ENCODE measurements at regions not wholly inside any gene's neighbourhood (a gene's known extent, or its start where the extent isn't known, plus 50 kb on each side); places are given as distances from the start of the nearest gene placed in this dataset.

DNA sequence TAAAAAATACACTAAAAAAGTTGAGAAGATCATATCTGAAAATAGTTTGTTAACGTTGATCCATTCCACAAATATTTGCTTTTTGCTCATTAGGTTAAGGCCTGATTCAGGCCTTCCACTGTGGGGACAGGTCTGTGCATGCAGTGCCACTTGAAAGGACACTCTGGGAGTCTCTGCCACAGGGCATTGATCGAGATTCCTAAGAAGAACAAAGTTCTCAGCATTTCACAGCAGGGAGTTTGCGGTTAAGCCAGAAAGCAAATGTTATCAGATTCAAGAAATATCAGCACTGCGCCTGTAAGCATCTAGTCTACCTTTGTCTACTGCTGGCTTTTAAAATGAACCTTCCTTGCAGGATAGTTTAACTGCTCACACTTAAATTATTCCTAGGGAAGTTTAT, 62.2 kb upstream of the TNIP3 start (continued):
- TF ChIP-seq, protein P1, sequence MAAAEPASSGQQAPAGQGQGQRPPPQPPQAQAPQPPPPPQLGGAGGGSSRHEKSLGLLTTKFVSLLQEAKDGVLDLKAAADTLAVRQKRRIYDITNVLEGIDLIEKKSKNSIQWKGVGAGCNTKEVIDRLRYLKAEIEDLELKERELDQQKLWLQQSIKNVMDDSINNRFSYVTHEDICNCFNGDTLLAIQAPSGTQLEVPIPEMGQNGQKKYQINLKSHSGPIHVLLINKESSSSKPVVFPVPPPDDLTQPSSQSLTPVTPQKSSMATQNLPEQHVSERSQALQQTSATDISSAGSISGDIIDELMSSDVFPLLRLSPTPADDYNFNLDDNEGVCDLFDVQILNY (CRISPR knock-in tag; conservative IDR thresholded peaks at IDR 0.05), result no peak
- no peak for TF ChIP-seq JARID2 (CRISPR knock-in tag; IDR thresholded peaks at IDR 0.05; ENCODE audit: insufficient replicate concordance)
- no peak for TF ChIP-seq ZKSCAN1 (IDR thresholded peaks at IDR 0.05; ENCODE audit: low read length)
- TF ChIP-seq, protein P2, sequence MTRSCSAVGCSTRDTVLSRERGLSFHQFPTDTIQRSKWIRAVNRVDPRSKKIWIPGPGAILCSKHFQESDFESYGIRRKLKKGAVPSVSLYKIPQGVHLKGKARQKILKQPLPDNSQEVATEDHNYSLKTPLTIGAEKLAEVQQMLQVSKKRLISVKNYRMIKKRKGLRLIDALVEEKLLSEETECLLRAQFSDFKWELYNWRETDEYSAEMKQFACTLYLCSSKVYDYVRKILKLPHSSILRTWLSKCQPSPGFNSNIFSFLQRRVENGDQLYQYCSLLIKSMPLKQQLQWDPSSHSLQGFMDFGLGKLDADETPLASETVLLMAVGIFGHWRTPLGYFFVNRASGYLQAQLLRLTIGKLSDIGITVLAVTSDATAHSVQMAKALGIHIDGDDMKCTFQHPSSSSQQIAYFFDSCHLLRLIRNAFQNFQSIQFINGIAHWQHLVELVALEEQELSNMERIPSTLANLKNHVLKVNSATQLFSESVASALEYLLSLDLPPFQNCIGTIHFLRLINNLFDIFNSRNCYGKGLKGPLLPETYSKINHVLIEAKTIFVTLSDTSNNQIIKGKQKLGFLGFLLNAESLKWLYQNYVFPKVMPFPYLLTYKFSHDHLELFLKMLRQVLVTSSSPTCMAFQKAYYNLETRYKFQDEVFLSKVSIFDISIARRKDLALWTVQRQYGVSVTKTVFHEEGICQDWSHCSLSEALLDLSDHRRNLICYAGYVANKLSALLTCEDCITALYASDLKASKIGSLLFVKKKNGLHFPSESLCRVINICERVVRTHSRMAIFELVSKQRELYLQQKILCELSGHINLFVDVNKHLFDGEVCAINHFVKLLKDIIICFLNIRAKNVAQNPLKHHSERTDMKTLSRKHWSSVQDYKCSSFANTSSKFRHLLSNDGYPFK (CRISPR knock-in tag; IDR thresholded peaks at IDR 0.05; ENCODE audit: borderline replicate concordance), result no peak
- TF ChIP-seq NFKBIZ (CRISPR knock-in tag; IDR thresholded peaks at IDR 0.05), result no peak
- TF ChIP-seq NKX3-1 (CRISPR knock-in tag; IDR thresholded peaks at IDR 0.05), result no peak
- TF ChIP-seq SPEN (CRISPR knock-in tag; IDR thresholded peaks at IDR 0.05; ENCODE audit: low read depth), result no peak

DNA sequence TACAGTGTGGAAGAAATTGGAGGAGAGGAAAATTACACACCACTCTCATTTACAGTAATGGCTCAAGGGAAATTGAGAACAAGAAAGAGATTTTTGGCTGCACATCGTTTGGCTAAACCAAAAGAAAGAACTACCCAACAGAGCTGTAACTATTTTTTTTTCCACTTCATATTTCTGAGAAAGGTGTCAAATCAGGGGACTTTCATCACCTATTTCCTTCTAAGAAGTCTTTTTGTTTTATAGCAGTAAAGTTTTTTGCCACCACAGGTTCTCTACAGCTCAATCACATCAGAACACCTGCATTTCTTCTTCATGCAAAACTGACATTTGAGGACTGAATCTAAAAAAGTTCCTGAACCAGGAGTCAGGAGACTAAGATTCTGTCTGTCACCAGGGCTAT, 57.5 kb upstream of the TNIP3 start:
- Histone ChIP-seq H3K4me3 (replicated peaks in 1 of 3; ENCODE audit: insufficient read depth in 1 of 3, low read depth in 2 of 3, low read length in 3 of 3) (no peak overlapping the region), H3K27me3 (ENCODE audit: control insufficient read depth in 1 of 2, insufficient read depth in 2 of 2, low read length in 2 of 2) (no peaks in the 10 kb centered on the region; a peak in 3 of 5 replicates), H3K4me1 (ENCODE audit: insufficient read depth, low read length) (no peaks in the 10 kb centered on the region), H3K79me2 (ENCODE audit: insufficient read depth, low read length) (no peaks in the 10 kb centered on the region), H3K9me3 (ENCODE audit: low read length) (no peaks in the 10 kb centered on the region), H3K36me3 (replicated peaks in 1 of 2; ENCODE audit: control insufficient read depth in 1 of 2, insufficient read depth in 2 of 2, low read length in 2 of 2) (no peaks in the 10 kb centered on the region), H3K27ac (ENCODE audit: extremely low read length, insufficient read depth, low read length) (no peak overlapping the region), H2AFZ (ENCODE audit: low read length) (no peak overlapping the region), H4K20me1 (ENCODE audit: insufficient read depth, low read length) (no peaks in the 10 kb centered on the region), H3K4me2 (ENCODE audit: low read depth, low read length) (no peak overlapping the region), H3K9ac (ENCODE audit: insufficient read depth, low read depth, low read length) (no peak overlapping the region)
- in situ Hi-C loops (cut with HindIII; ENCODE audit: extremely low pct_ligation_motif_present, low pct_unique_long_range_greater_than_20kb), result no loop called here
- no TSS peak for BruUV-seq (replicated peaks)
- DNase-seq (ENCODE audit: low spot score) (no peak), FAIRE-seq (no peak), ATAC-seq (no peak)
- ChIA-PET CTCF (ENCODE audit: low intra/inter-chr PET ratio, low total read pairs) (no interaction called here), POLR2A (no interaction called here)
- intact Hi-C loops (cut with micrococcal nuclease; ENCODE audit: unreplicated experiment), result no loop called here
- WGBS (ENCODE audit: low lambda C conversion rate), result 0% methylated on average over 1 of the region's 1 CpG
- TF ChIP-seq ZEB1 (IDR thresholded peaks at IDR 0.05; ENCODE audit: insufficient replicate concordance, low read depth), result no peak
- no peak for TF ChIP-seq ZNF101 (CRISPR knock-in tag; IDR thresholded peaks at IDR 0.05; ENCODE audit: borderline replicate concordance, low read depth)
